NCI-H82 treated with DMSO at 0.1 percent for 48 hours (cell line): ENCODE measurements at regions not wholly inside any gene's neighbourhood (a gene's known extent, or its start where the extent isn't known, plus 50 kb on each side); places are given as distances from the start of the nearest gene placed in this dataset.

Experiments used
- DNase-seq: peaks from one replicate; lab custom pipeline; 2025; ENCODE audit not compliant: unreplicated experiment; lab: John Stamatoyannopoulos, UW

GRCh38 chr16:77590707-77591106 is 131.6 kb upstream of the NUDT7 start:
- no peak for DNase-seq

- DNase-seq = no peak
Observed at GRCh38 chr16:77591347-77591746, 131.0 kb upstream of the NUDT7 start.

GRCh38 chr16:77592021-77592420 is 130.3 kb upstream of the NUDT7 start:
- DNase-seq = no peak

GRCh38 chr16:77594057-77594456 is 128.3 kb upstream of the NUDT7 start:
- DNase-seq = no peak

- no peak for DNase-seq
Observed at GRCh38 chr16:77594799-77595596, 127.3 kb upstream of the NUDT7 start.

- DNase-seq = no peak
Observed at GRCh38 chr16:77596261-77596660, 126.1 kb upstream of the NUDT7 start.

- peak; percentile 28 for DNase-seq
Observed at GRCh38 chr16:77599793-77600415, 122.4 kb upstream of the NUDT7 start.

- no peak for DNase-seq
Observed at GRCh38 chr16:77600555-77600954, 121.8 kb upstream of the NUDT7 start.

GRCh38 chr16:77603656-77604055 is 118.7 kb upstream of the NUDT7 start:
- DNase-seq = no peak

- DNase-seq = no peak
Observed at GRCh38 chr16:77610496-77610895, 111.8 kb upstream of the NUDT7 start.

GRCh38 chr16:77611386-77611785 is 110.9 kb upstream of the NUDT7 start:
- DNase-seq = no peak

- DNase-seq = no peak
Observed at GRCh38 chr16:77612596-77612995, 109.7 kb upstream of the NUDT7 start.

GRCh38 chr16:77613095-77613494 is 109.2 kb upstream of the NUDT7 start:
- DNase-seq = no peak

- DNase-seq = no peak
Observed at GRCh38 chr16:77617553-77617952, 104.8 kb upstream of the NUDT7 start.

- no peak for DNase-seq
Observed at GRCh38 chr16:77617996-77618395, 104.3 kb upstream of the NUDT7 start.

- no peak for DNase-seq
Observed at GRCh38 chr16:77618951-77619350, 103.4 kb upstream of the NUDT7 start.

GRCh38 chr16:77624085-77624484 is 98.2 kb upstream of the NUDT7 start:
- DNase-seq = peak; percentile 3

GRCh38 chr16:77636615-77637014 is 85.7 kb upstream of the NUDT7 start:
- no peak for DNase-seq

GRCh38 chr16:77637940-77638339 is 84.4 kb upstream of the NUDT7 start:
- DNase-seq = no peak

GRCh38 chr16:77643176-77643575 is 79.1 kb upstream of the NUDT7 start:
- DNase-seq = no peak

- DNase-seq = no peak
Observed at GRCh38 chr16:77645764-77646163, 76.5 kb upstream of the NUDT7 start.

GRCh38 chr16:77647726-77648125 is 74.6 kb upstream of the NUDT7 start:
- DNase-seq = no peak

- no peak for DNase-seq
Observed at GRCh38 chr16:77650761-77651160, 71.6 kb upstream of the NUDT7 start.
